T-helper 2 cell treated with Interferon-gamma antibody and Interleukin-4, amounts not matched to agents 5 μg/mL and 100 μg/mL, for 36 hours (primary cell): ENCODE measurements at regions not wholly inside any gene's neighbourhood (a gene's known extent, or its start where the extent isn't known, plus 50 kb on each side); places are given as distances from the start of the nearest gene placed in this dataset.

ENCODE experiments used
- DNase-seq: peaks from one replicate; pipeline ENCODE4 v3.0.0; 2021; ENCODE audit warnings: low spot score
- H3K27ac Mint-ChIP-seq: one replicate; pipeline ENCODE4 v1.8.0; 2021; ENCODE audit warnings: mild to moderate bottlenecking, mixed read lengths
- H3K27me3 Mint-ChIP-seq: one replicate; pipeline ENCODE4 v1.8.0; 2021; ENCODE audit warnings: low read depth, mixed read lengths
- H3K36me3 Mint-ChIP-seq: one replicate; pipeline ENCODE4 v1.8.0; 2021; ENCODE audit warnings: low read depth, mixed read lengths
- H3K4me1 Mint-ChIP-seq: one replicate; pipeline ENCODE4 v1.8.0; 2021; ENCODE audit warnings: low read depth, mixed read lengths
- H3K4me3 Mint-ChIP-seq: one replicate; pipeline ENCODE4 v1.8.0; 2022; ENCODE audit warnings: mild to moderate bottlenecking, moderate library complexity, mixed read lengths
- H3K9me3 Mint-ChIP-seq: one replicate; pipeline ENCODE4 v1.8.0; 2021; ENCODE audit warnings: mixed read lengths

GRCh38 chr13:47598340-47598911, 402.6 kb downstream of the SUCLA2 start:
- DNase-seq = no peak
- Mint-ChIP-seq H3K4me1 (no peaks in the 10 kb centered on the region), H3K4me3 (no peak overlapping the region)

DNA sequence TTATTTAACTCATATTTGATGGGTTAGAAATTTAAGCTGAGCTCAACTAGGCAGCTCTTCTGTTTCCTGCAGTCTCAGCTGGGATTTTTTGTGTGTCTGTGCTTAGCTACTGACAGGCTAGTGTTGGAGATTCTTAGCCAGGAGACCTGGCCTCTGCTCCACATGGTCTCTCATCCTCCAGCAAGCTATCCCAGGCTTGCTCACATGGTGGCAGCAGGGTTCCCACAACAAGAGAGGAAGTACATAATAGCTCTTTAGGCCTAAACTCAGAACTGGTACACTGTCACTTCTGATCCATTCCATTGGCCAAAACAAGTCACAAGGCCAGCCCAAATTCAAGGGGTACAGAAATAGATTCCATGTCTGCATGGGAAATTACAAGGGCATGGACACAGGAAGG, 406.2 kb downstream of the SUCLA2 start:
- Mint-ChIP-seq H3K9me3 (peaks cover 15% of the 10 kb centered on the region), H3K4me3 (no peak overlapping the region), H3K27me3 (no peaks in the 10 kb centered on the region), H3K4me1 (no peaks in the 10 kb centered on the region), H3K27ac (no peak overlapping the region), H3K36me3 (no peaks in the 10 kb centered on the region)
- no peak for DNase-seq

More at GRCh38 chr13:47598340-47598911, 402.6 kb downstream of the SUCLA2 start:
- no peaks in the 10 kb centered on the region for H3K36me3 Mint-ChIP-seq
- H3K27me3 Mint-ChIP-seq = no peaks in the 10 kb centered on the region
- no peak overlapping the region for H3K27ac Mint-ChIP-seq
- H3K9me3 Mint-ChIP-seq = peaks cover 7% of the 10 kb centered on the region

DNA sequence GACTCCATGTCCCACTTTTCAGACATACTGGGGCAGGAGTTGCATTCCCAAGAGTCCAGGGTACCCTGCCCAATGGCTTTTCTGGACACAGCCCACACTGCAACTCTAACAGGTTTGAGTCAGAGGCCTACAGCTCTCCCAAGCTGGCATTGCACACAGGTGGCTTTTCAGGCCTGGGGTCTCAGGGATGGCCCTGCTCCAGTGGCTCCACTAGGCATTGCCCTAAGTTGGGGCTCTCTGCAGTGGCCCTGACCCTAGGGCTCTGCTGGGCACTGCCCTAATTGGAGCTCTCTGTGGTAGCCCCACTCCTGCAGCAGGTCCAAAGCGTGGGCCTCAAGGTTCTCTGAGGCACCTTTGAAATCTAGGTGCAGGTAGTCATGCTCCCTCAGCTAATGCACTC, 408.8 kb downstream of the SUCLA2 start:
- Mint-ChIP-seq H3K4me1 (no peaks in the 10 kb centered on the region), H3K36me3 (no peaks in the 10 kb centered on the region), H3K9me3 (peaks cover 15% of the 10 kb centered on the region), H3K27ac (no peak overlapping the region), H3K4me3 (no peak overlapping the region), H3K27me3 (no peaks in the 10 kb centered on the region)
- no peak for DNase-seq

GRCh38 chr13:47588676-47589075, 412.4 kb downstream of the SUCLA2 start:
- no peaks in the 10 kb centered on the region for H3K27me3 Mint-ChIP-seq
- peaks cover 8% of the 10 kb centered on the region for H3K9me3 Mint-ChIP-seq
- DNase-seq = no peak
- no peak overlapping the region for H3K4me3 Mint-ChIP-seq
- H3K36me3 Mint-ChIP-seq = no peaks in the 10 kb centered on the region
- H3K4me1 Mint-ChIP-seq = no peaks in the 10 kb centered on the region
- no peak overlapping the region for H3K27ac Mint-ChIP-seq

GRCh38 chr13:47572375-47572774, 428.7 kb downstream of the SUCLA2 start:
- Mint-ChIP-seq H3K27ac (no peak overlapping the region), H3K36me3 (no peaks in the 10 kb centered on the region), H3K9me3 (peaks cover 55% of the 10 kb centered on the region), H3K27me3 (no peaks in the 10 kb centered on the region), H3K4me1 (no peaks in the 10 kb centered on the region), H3K4me3 (no peak overlapping the region)
- no peak for DNase-seq

DNA sequence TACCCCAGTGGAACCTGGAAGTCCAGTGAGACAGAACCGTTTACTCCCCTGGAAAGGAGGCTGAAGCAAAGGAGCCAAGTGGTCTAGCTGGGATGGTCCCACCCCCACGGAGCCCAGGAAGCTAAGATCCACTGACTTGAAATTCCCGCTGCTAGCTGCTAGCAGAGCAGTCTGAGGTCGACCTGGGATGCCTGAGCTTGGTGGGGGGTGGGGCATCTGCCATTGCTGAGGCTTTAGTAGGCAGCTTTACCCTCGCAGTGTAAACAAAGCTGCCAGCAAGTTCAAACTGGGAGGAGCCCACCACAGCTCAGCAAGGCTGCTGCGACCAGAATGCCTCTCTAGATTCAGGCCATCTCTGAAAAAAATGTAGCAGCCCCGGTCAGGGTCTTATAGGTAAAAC, 437.0 kb downstream of the SUCLA2 start:
- peaks cover 30% of the 10 kb centered on the region for H3K9me3 Mint-ChIP-seq
- no peaks in the 10 kb centered on the region for H3K36me3 Mint-ChIP-seq
- H3K27me3 Mint-ChIP-seq = no peaks in the 10 kb centered on the region
- H3K4me1 Mint-ChIP-seq = no peaks in the 10 kb centered on the region
- DNase-seq = no peak
- H3K4me3 Mint-ChIP-seq = no peak overlapping the region
- no peak overlapping the region for H3K27ac Mint-ChIP-seq

- Mint-ChIP-seq H3K27me3 (no peaks in the 10 kb centered on the region), H3K36me3 (no peaks in the 10 kb centered on the region)
- no peak for DNase-seq
Measured at GRCh38 chr13:47556703-47557102, 444.4 kb downstream of the SUCLA2 start.

GRCh38 chr13:47555235-47555634, 445.8 kb downstream of the SUCLA2 start:
- H3K27me3 Mint-ChIP-seq = no peaks in the 10 kb centered on the region
- no peaks in the 10 kb centered on the region for H3K36me3 Mint-ChIP-seq
- no peak for DNase-seq
- no peaks in the 10 kb centered on the region for H3K9me3 Mint-ChIP-seq
- H3K27ac Mint-ChIP-seq = no peak overlapping the region
- H3K4me3 Mint-ChIP-seq = no peak overlapping the region
- H3K4me1 Mint-ChIP-seq = no peaks in the 10 kb centered on the region

More at GRCh38 chr13:47556703-47557102, 444.4 kb downstream of the SUCLA2 start:
- Mint-ChIP-seq H3K27ac (no peak overlapping the region), H3K4me1 (no peaks in the 10 kb centered on the region), H3K9me3 (no peaks in the 10 kb centered on the region), H3K4me3 (no peak overlapping the region)

DNA sequence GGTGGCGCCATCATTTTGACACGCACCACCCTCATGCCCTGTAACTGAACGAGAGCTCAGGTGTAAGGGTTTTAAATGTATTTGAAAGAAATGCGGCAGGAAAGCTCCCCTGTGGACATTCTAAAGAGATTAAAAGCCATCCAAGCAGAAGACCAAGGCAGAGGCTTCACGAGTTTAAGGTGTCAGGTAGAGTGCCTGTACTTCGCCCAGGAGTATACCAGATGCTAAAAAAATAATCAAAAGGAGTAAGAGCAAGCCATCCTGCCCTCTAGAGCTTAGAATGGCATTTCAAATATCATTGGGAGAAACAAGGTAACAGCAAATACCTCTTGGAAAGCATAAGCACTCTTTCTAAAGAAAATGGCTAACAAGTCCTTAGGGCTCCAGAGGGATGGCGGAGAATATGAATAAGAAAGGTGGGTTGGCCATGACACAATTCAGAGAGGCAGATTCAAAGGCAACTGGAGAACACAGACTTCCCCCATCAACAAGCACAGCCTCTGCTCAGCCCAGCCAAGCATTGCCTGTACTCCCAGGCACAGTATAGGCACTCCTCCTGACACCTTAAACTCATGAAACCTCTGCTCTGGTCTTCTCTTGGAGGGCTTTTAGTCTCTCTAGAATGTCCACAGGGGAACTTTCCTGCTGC, 447.6 kb downstream of the SUCLA2 start:
- Mint-ChIP-seq H3K36me3 (no peaks in the 10 kb centered on the region), H3K27ac (no peak overlapping the region), H3K4me3 (no peak overlapping the region), H3K9me3 (no peaks in the 10 kb centered on the region), H3K27me3 (no peaks in the 10 kb centered on the region), H3K4me1 (no peaks in the 10 kb centered on the region)
- DNase-seq = no peak

- H3K36me3 Mint-ChIP-seq = no peaks in the 10 kb centered on the region
- no peak overlapping the region for H3K4me3 Mint-ChIP-seq
- H3K27me3 Mint-ChIP-seq = no peaks in the 10 kb centered on the region
- DNase-seq = no peak
- no peaks in the 10 kb centered on the region for H3K4me1 Mint-ChIP-seq
- H3K9me3 Mint-ChIP-seq = no peaks in the 10 kb centered on the region
- no peak overlapping the region for H3K27ac Mint-ChIP-seq
Measured at GRCh38 chr13:47549219-47549752, 451.8 kb downstream of the SUCLA2 start.

DNA sequence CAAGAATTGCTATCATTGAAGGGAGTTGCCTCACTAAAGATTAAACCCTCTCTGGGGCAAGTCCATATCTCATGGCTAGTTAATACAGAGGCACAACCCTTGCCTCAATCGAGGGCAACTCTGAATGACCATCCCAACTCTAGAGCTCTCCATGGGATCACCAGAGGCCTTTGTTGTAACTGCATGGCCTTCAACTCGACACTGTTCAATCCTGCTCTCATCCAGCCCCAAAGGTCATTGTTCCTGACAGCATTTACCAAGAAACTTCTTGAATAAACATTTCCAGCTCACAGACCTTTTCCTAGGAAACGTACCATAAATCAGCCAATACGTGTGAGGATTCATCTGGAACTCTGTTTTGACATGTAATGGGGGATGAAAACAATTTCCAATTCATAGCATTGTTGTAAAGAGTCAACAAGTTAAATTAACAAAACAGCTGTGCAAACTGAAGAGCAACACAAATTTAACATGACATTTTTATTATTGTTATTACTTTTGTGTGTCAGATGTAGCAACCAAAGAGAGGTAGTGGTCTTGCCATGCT, 452.7 kb downstream of the SUCLA2 start:
- Mint-ChIP-seq H3K36me3 (no peaks in the 10 kb centered on the region), H3K27ac (no peak overlapping the region), H3K9me3 (no peaks in the 10 kb centered on the region), H3K4me1 (no peaks in the 10 kb centered on the region), H3K27me3 (no peaks in the 10 kb centered on the region), H3K4me3 (no peak overlapping the region)
- no peak for DNase-seq

DNA sequence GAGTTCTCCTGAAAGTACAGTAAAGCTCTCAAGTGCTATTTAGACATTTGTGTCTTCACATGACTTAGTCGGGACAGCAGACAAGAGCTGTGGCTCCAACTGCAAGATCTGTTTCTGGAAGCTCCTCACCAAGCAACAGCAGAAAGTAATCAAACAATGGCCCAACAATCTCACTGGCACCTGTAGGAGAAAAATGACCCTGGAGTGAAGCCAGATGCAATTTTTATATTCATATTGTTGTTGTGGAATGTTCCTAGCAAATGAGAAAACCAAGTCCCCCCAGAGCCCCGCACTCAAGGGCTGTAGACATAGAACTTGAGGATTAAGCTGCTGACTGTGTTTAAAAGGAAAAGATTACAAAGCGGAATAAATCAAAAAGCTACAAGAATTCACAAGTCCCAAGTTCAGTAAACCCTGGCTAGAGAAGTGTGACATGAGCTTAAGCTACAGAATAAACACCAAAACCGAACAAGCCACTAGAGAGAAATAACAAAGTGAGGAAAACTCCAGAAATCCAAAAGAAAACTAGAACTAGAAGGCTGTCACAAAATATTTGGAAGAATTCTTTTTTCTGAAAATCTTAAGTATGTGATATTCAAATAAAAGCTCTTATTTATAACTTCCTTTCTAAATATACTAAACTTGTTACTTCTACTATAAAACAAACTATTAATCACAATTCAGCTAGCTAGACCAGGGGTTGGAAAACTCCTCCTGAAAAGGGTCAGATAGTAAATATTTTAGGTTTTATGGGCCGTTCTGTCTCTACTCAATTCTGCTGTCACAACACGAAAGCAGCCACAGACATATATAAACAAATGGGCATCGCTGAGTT, 454.5 kb downstream of the SUCLA2 start:
- H3K9me3 Mint-ChIP-seq = no peaks in the 10 kb centered on the region
- H3K27me3 Mint-ChIP-seq = no peaks in the 10 kb centered on the region
- no peaks in the 10 kb centered on the region for H3K36me3 Mint-ChIP-seq
- H3K4me3 Mint-ChIP-seq = no peak overlapping the region
- H3K27ac Mint-ChIP-seq = no peak overlapping the region
- DNase-seq = no peak
- H3K4me1 Mint-ChIP-seq = no peaks in the 10 kb centered on the region

DNA sequence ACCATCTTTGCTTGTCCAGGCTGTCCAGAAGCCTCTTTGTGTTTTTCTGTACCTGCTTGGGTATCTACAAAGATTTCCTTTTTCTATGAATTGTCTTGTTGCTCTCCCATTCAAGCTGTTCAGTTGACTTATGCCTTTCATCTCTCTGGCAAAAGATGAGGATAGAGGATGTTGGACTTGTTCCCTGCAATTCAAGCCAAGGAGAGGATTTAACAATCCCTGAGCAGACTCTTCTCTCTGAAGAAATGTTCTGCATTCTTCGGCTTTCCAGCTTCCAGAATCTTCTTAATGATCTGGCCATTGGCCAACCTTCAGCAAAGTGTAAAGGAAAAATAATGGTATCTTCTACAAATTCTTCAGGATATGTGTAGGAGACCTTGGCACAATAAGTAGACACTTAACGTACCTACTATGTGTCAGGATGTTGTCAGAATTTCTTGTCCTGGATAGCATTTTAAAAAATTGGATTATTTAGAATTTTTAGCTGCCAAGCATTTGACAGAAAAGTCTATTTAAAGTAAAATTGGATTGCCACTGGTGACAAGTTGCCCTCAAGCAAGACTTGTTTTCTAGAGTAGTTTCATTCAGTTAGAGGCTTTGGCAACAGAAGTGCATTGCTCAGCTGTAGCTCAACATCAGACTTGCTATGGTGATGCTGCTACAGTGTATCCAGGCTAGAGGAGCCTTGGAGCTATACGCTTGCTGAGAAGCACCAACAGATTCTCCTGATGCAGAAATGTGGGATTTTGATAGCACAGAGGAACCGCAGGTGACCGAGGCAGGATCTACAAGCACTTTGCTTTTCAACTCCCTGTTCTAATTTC, 455.7 kb downstream of the SUCLA2 start:
- Mint-ChIP-seq H3K4me3 (no peak overlapping the region), H3K27me3 (no peaks in the 10 kb centered on the region), H3K27ac (no peak overlapping the region), H3K9me3 (no peaks in the 10 kb centered on the region), H3K36me3 (no peaks in the 10 kb centered on the region), H3K4me1 (no peaks in the 10 kb centered on the region)
- no peak for DNase-seq
